HG02571 (cell line): ENCODE measurements at regions not wholly inside any gene's neighbourhood (a gene's known extent, or its start where the extent isn't known, plus 50 kb on each side); places are given as distances from the start of the nearest gene placed in this dataset.

Experiments
- ATAC-seq: cut with Tn5 transposase; IDR thresholded peaks from one replicate; pipeline ENCODE4 v1.9.1; 2021; ENCODE audit warnings: mild to moderate bottlenecking, moderate library complexity; ENCODE audit not compliant: unreplicated experiment

DNA sequence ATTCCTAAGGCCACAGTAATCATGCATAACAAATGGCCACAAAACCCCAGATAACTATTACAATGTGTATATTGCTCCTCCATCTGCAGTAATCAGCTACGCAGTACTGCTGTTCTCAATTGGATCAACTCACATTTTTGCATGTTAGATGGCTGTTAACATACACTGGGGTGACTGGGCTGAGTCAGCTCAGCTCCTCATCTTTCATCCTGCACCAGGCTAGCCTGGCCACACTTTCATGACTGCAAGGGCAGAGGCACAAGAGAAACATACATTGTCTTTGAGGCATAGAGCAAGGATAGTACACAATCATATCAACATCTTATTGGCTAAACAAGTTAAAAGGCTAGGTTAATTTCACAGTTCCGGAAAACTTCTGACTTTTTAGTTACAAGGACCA, 306.6 kb downstream of the SLC6A15 start:
- ATAC-seq, result no peak

DNA sequence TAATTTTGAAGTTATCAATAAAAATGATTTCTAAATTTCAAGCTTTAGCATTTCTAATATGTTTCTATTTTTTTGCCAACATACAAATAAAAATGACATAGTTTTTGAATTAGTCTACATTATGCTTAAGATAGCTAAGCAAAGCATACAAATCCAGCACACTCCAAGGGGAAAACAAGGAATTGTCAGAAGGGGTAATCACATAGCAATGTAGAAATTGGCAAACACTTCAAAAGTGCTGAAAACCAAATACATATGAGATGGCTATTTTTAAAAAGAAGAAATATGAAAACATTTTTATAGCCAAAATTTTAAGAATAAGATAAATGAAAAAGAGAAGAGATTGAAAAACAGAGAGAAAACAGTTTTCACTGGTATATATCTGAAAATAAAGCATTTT, 308.0 kb downstream of the SLC6A15 start:
- ATAC-seq, result no peak

DNA sequence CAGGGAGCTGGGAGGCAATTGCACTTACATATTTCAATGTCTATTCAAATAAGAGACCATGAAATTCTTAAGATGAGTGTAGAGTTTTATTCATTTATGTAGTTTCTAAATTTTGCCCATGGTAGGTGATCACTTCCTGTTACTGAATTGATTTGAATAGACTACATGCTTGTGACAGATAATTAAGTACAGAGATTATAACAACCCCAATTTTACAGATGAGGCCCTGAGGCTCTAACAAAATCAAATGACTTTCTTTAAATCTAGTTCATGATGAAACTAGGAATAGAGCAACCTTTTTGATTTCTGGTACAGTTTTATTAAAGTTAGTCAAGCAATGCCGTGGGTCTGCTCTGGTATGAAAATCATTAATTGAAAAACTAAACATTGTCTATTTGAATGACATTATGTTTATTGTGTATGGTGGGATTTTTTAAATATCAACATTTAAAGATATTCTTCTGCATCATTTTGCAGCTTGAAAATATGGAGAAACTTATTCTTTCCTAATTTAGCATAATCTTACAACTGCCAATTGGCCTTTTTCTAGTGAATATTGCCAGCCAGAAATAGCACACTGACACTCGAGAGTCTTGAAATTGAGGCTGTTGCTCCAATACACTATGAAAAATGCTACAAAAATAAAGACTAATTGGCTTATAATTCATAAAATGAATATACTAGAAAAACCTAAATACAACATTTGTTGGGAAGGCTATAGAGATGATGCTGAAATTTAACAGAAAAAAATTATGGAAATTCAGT, 308.9 kb downstream of the SLC6A15 start:
- no peak for ATAC-seq

DNA sequence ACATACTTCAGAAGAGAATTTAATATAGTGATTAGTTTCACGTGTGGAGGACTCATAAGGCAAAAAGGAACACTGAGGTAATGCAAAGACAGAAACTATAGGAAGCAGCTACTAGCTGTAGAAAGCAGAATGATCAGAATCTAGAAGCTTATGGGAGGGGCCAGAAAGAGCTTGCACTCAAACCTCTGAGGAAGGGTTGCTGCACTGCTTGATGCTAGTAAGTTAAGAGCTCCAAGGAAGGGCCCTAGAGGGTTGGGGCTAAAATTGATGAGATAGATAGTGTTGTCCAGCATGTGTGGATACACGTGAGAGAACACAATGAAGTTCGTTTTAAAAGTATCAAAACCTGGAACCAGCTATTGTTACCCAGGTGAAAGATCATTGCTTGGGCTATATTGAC, 311.1 kb downstream of the SLC6A15 start:
- ATAC-seq, result no peak

DNA sequence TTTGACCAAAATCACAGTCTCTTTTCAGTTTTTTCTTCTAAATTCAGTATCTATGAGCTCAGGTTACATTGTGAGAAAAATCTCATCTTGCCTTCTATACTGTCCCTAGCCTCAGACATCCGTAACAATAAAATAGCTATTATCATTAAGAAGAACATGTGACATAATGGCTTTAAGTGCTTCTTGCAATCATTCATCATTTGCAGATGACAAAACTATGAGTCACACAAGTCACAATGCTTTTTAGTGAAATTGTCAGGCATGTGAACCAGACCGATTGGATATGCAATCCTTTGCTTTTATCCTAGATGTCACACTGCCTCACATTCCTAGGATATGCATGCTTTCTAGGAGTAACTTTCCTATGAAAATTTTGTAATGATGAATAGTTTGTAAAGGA, 313.1 kb downstream of the SLC6A15 start:
- ATAC-seq, result no peak

DNA sequence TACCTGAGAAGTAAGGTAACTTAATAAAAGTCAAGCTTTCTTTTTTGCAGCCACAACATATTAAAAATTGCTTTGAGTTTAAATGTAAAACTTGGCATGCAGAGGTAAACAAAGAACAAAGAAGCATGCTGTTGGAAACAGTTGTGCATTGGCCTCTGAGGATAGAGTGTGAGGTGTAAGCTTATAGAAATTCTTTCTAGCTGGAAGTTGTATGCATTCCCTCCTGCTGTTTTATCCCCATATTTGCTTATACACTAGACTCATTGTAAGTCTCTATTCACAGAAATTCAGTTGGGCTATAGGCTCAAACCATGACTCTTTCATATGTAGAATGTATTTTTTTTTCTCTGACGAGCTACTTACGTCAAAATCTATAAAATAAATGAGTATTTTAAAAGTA, 316.3 kb downstream of the SLC6A15 start:
- no peak for ATAC-seq

DNA sequence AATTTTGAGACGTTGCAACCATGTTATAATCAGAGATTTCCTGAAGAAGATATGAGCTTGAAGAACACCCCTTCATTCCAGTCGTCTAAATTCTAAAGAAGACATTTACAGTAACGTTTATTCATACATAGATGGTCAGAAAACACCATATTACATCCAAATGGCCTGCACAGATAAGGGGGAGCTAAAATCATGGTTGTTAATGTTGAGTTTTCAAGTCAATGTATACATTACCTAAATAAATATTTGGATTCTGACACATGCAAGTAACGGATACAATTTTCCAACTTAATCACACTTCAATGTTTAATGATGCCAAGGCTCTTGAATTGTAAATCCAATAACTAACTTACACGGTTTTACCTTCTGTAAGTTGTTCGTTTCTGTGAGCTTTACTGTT, 318.4 kb downstream of the SLC6A15 start:
- no peak for ATAC-seq

DNA sequence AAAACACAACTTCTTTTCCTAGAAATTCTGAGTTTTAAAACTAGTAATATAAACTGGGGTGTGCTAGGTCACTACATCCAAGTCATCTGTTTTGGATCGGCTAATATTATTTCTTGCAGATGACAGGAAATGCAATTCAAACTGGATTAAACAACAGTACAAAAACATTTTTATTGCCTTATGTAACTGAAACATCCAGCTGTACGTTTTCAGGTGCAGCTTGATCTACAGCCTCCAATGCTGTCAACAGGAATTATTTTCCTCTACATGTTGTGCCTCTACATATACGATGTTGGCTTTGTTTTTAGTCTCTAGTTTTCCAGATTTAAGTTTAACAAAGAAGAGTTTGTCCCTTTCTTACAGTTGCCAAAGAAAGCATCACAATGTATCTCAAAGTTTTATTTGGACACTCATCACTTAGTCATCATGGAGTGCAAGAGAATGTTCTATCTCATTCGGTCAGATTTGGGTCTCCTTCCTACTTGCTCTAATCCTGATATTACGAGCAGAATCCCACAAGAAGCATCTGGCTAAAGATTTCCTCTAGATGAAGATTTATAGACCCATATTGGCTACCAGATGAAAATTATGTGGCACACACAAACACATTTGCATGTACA, 326.7 kb downstream of the SLC6A15 start:
- no peak for ATAC-seq

DNA sequence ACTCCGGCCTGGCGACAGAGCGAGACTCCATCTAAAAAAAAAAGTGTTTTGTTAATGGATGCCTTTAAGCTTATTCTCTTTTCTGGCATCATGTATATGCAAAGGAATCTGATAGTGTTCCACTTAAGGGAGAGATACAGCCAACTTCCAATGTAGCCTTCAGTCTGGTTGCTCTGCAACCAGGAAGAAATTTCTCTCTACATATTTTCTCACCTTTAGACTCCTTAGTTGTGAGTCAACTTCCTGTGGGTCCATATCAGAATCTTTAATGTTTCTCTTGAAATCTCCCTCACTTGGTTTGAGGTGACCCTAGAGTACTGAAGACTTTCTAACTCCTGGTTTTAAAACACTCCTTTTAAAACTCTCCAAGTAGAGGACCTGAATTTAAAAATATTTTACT, 340.4 kb downstream of the SLC6A15 start:
- ATAC-seq, result no peak

DNA sequence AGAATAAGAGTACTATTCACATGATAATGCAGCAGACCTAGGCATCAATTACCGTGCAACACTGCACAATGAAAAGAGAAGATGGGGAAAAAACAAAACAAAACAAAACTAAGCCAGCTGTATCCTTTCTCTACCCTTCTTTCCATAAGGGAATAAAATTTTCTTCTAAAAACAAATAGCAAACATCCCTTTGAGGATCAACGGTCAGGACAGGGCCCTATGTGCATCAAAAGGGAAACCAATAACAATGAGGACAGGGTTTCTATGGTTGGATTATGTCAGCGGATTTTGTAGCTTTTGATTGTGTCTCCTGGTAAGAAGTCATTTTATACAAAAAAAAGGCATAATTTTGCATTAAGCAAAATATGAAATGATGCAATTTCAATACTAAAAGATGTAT, 350.3 kb downstream of the SLC6A15 start:
- no peak for ATAC-seq

DNA sequence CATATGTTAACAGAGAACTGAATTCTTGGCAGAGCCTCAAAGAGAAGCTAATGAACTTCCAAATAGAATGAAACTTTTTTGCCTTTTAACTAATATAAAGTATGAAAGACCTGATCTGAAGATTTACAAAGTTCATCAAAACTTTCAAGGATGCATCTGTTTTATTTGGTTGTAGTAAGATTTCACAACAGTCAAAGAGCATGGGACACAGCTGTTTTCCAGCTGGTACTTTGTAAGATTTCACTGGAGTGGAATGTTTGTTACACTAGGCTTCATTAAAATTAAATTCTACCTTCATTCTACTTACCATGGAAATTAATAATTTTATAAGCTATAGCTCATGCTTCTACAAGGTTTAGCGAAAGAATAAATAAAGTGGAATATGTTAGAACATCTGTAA, 351.2 kb downstream of the SLC6A15 start:
- no peak for ATAC-seq

DNA sequence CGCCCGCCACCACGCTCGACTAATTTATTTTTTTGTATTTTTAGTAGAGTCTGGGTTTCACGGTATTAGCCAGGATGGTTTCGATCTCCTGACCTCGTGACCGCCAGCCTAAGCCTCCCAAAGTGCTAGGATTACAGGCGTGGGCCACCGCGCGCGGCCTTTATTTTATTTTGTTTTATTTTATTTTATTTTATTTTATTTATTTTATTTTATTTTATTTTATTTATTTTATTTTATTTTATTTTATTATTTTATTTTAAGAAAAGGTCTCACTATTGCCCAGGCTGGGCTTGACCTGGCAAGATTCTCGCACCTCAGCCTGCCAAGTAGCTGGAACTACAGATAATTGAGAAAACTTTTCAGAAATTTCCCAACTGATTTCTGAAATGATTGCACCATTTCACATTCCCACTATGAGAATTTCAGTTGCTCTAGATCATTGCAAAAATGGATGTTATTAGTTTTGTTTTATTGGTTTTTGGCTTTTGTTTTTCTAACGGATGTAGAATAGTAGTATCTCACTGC, 358.3 kb downstream of the SLC6A15 start:
- ATAC-seq, result no peak

DNA sequence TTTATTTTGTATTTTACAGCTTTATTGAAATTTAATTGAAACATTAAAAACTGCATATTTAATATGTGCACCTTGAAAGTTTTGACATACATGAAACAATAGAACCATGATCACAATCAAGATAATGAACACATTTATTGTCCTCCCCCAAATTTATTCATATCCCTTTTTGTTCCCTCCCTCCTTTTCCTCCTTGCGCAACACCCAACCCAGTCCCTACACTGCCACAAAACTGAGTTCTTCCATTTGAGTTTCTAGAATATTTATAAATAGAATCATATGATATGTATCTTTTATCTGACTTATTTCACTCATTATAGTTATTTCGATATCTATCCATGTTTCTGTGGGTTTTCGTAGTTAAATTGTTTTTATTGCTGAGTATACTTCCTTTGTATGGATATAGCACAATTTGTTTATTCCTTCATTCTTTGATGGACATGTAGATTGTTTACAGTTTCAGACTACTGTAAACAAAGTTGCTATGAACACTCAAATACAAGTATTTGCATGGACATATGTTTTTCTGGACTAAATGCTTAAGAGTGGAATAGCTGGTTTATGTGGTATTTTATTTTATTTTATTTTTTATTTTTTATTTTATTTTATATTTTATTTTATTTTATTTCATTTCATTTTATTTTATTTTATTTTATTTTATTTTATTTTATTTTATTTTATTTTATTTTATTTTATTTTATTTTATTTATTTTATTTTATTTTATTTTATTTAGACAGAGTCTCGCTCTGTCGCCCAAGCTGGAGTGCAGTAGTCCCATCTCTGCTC, 359.1 kb downstream of the SLC6A15 start:
- ATAC-seq, result no peak

DNA sequence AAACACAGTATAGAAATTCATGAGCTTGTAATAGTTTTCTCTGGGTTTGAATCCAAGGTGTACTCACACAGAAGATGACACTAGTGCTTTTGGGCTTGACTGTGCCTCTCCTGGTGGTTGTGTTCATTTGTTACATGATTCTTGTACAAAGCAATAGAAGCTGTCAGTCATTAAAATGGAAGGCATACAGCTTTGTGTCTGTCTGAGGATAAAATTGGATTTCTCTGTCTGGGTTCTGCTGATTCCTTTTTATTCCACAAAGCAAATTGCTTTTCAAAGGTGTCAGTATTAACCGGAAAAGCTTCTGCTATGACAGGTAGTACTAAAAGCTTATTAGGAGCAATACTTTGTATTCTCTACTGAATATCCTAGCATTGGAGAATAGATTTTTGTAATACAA, 361.2 kb downstream of the SLC6A15 start:
- no peak for ATAC-seq

DNA sequence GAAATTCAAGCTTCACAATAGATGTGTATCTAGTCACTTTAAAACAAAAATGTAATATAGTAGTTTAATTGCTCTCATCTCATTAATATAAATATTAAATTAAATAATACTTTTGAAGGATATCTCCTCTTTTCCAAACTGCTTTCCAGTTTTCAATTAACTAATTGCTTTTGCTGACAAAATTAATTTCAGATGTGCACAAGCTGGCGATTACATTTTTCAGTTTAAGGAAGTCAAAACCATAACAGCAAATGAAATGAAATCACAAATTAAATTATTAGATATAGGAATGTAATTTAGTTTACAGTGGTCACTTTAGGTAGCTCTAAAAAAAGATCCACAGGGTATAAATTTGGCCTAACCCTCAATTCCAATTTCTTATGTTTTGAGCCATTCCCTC, 362.1 kb downstream of the SLC6A15 start:
- no peak for ATAC-seq

DNA sequence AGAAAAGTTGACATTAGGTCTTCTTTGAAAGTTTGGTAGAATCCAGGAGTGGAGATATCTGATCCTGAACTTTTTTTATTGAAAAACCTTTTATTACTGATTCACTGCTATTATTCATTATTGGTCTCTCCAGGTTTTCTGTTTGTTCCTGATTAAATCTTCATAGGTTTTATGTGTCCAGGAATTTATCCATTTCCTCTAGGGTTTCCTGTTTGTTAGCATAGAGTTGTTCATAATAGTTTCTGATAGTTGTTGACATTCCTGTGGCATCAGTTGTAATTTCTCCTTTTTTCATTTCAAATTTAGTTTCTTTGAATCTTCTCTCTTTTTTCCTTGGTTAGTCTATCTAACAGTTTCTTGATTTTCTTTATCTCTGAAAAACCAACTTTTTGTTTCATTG, 370.3 kb downstream of the SLC6A15 start:
- ATAC-seq, result no peak

DNA sequence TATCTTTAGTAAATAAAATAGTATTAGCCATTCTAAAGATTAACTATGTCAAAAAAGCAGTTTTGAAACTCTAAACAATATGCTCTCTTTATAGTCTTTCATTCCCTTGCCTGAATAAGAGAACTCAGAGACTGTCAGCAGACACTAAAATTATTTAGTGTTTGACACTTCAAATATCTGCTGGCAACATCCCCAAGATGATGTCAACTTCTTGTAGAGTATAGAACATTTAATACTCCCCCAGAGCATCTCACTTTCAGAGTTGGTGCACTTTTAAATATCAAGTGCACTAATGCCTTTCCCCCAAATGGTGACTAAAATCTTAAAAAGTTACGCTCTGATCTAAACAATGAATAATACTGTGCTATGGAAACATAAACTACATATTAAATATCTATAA, 374.9 kb downstream of the SLC6A15 start:
- ATAC-seq, result no peak

DNA sequence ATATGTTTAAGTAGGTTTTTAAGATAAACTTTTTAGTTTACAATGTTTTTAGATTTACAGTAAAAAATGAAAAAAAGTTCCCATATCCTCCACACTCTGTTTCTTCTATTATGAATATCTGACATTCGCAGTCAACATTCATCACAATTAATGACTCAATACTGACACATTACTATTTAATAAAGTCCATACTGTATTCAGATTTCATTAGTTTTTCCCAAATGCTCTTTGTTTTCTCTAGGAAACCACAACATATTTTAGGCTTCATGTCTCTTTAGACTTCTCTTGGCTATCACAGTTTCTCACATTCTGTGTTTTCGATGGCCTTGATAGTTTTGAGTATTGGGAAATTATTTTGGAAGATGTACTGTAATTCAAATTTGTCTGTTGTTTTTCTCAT, 399.8 kb downstream of the SLC6A15 start:
- ATAC-seq, result no peak

DNA sequence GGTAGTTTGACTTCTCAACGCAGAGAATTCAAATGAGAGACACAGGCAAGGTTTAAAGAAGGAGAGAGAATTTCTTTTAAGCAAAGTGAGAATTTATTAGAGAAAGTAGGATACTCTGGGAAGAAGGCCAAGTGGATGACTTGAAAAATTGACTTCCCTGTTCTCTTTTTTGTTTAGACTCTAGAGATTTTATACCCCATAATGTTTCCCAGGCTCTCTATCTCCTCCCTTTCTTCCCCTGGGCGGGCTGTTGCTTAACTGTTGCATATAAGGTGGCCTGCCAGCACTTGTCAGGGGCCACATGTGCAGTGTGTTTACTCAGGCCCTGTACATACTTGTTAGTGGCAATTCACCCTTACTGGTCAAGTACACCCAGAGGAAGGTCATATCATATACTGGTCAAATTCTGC, 403.7 kb downstream of the SLC6A15 start:
- ATAC-seq, result no peak

DNA sequence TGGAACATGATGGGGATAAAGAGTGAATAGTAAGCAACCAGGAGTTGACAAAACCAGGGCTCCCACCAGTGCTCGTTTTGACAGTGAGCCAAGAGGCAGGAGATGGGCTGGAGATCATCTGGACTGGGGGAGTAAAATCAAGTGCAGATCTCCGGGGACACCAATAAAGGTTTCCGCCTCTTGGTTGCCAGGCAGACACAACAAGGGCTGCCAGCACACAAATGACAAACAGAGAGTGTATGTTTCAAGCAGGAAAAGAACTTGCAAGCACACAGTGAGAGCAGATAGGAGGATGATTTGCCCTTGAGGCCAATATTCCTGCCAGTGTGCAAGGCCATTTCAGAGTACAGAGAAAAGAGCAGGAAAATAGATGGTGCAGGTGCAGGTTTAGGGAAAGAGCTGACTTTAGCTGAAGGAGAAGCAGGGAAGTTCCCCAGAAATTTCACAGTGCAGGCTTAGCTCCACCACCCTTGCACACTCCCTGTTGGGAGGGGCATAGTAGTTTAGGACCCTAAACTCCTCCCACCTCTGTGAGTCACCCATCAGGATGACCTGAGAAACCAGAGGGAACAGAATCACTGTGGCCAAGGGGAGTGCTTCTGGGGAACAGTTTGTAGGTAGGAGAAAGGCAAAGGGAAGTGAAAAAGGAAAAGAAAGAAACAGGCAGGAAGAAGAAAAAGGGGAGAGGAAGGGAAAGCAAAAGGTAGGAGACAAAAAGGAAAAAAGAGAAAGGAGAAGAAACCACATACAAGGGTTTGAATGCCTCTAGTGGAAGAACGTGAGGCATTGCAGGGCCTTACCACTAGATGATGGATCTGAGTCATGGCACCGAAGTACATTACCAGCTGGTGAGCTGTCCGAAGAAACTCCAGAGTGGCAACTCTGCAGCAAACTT, 404.4 kb downstream of the SLC6A15 start:
- peak; percentile 61 for ATAC-seq

DNA sequence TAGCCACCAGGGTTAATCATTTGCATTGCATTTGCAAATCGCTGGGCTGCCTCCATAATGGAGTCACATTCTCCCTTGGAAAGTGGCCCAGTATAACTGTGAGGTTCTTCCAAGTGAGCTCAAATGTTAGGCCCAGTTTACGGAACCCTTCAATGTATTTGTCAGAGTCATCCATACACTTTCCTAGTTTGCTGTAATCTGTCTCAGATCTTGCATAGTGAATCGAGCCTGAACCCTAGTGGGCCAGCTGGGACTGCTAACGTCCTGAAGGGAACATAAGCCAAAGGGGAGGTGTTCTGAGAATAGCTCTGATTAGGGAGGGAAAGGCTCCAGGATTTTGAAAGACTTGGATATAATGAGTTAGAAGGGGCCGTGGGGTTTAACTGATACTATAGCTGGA, 406.3 kb downstream of the SLC6A15 start:
- ATAC-seq, result no peak
